PC-9 (cell line): ENCODE measurements at regions not wholly inside any gene's neighbourhood (a gene's known extent, or its start where the extent isn't known, plus 50 kb on each side); places are given as distances from the start of the nearest gene placed in this dataset.

ENCODE experiments used
- BruUV-seq: library from RNA; stranded (reverse); fragments of 400-500 nt; replicated peaks from 2 replicates; lab custom pipeline; 2021; lab: Mats Ljungman, UMichigan
- CTCF ChIA-PET: fragments of 300-600 bp; sonication (Branson Sonifier 250); formaldehyde crosslinking; loops from one replicate; lab custom pipeline; 2022; ENCODE audit warnings: antibody characterized with exemption; lab: Charles Lee
- POLR2A ChIA-PET: fragments of 300-600 bp; sonication (Branson Sonifier 250); formaldehyde crosslinking; loops from one replicate; lab custom pipeline; 2022; ENCODE audit warnings: antibody characterized with exemption; ENCODE audit not compliant: unreplicated experiment; lab: Charles Lee
- DNase-seq, 2 experiments: peaks; one replicate each; pipeline versions ENCODE4 v3.0.0 to v3.0.0-alpha.2; 2015 to 2022; ENCODE audit warnings: mixed read lengths in 1 of 2
- H2AFZ ChIP-seq: fragments of 200-600 bp; sonication (generic); 2 replicates; pipeline ENCODE4 v1.8.1; 2017; ENCODE audit warnings: antibody characterized with exemption
- H3F3A ChIP-seq: fragments of 200-600 bp; sonication (generic); 2 replicates; pipeline ENCODE4 v1.8.1; 2017; ENCODE audit warnings: antibody characterized with exemption, mild to moderate bottlenecking, low read depth; ENCODE audit not compliant: insufficient read depth
- H3K27ac ChIP-seq: fragments of 200-600 bp; sonication (generic); 2 replicates; pipeline ENCODE4 v1.6.1; 2016; ENCODE audit warnings: mixed run types
- H3K27me3 ChIP-seq: fragments of 200-600 bp; sonication (generic); 2 replicates; pipeline ENCODE4 v1.6.1; 2016; ENCODE audit warnings: low read depth, mixed run types; ENCODE audit not compliant: insufficient read depth
- H3K36me3 ChIP-seq: fragments of 200-600 bp; sonication (generic); 2 replicates; pipeline ENCODE4 v1.6.1; 2016; ENCODE audit warnings: low read depth, mixed run types
- H3K4me1 ChIP-seq: fragments of 200-600 bp; sonication (generic); replicated peaks from 2 replicates; pipeline ENCODE4 v1.6.1; 2016; ENCODE audit warnings: mixed run types; ENCODE audit not compliant: insufficient read depth
- H3K4me2 ChIP-seq: fragments of 200-600 bp; sonication (generic); 2 replicates; pipeline ENCODE4 v1.6.1; 2017; ENCODE audit warnings: mixed run types
- H3K4me3 ChIP-seq: fragments of 200-600 bp; sonication (generic); 2 replicates; pipeline ENCODE4 v1.6.1; 2016; ENCODE audit warnings: mixed run types
- H3K79me2 ChIP-seq: fragments of 200-600 bp; sonication (generic); 2 replicates; pipeline ENCODE4 v1.6.1; 2017; ENCODE audit warnings: low read depth, mixed run types
- H3K9me2 ChIP-seq: fragments of 200-600 bp; sonication (generic); 2 replicates; pipeline ENCODE4 v1.8.1; 2017; ENCODE audit warnings: mild to moderate bottlenecking; ENCODE audit not compliant: insufficient read depth
- H3K9me3 ChIP-seq: fragments of 200-600 bp; sonication (generic); 2 replicates; pipeline ENCODE4 v1.8.1; 2016; ENCODE audit warnings: low read depth; ENCODE audit not compliant: insufficient read depth
- H4K20me1 ChIP-seq: fragments of 200-600 bp; sonication (generic); 2 replicates; pipeline ENCODE4 v1.8.1; 2017; ENCODE audit not compliant: insufficient read depth
- CTCF ChIP-seq: fragments of 200-600 bp; sonication (generic); conservative IDR thresholded peaks from 2 replicates; pipeline ENCODE4 v1.6.1; 2017; ENCODE audit warnings: mixed run types, antibody characterized with exemption, mild to moderate bottlenecking, moderate library complexity
- EZH2 ChIP-seq: fragments of 200-600 bp; sonication (generic); IDR thresholded peaks from 2 replicates; pipeline ENCODE4 v1.8.0; 2017; ENCODE audit warnings: antibody characterized with exemption, low read depth
- intact Hi-C: fragments of 100-400 bp; cut with micrococcal nuclease; formaldehyde crosslinking; loops from one replicate; pipeline ENCODE4 v1.10.0; 2022; ENCODE audit not compliant: unreplicated experiment

- intact Hi-C loops, result no loop called here
- POLR2A ChIA-PET, result no interaction called here
- BruUV-seq, result no TSS peak
- Histone ChIP-seq H3K36me3 (no peaks in the 10 kb centered on the region), H3K9me2 (no peaks in the 10 kb centered on the region), H2AFZ (no peak overlapping the region), H3K4me2 (no peak overlapping the region), H3K4me3 (no peak overlapping the region), H3F3A (no peaks in the 10 kb centered on the region), H3K27ac (no peak overlapping the region), H4K20me1 (no peaks in the 10 kb centered on the region), H3K4me1 (no peaks in the 10 kb centered on the region), H3K27me3 (no peaks in the 10 kb centered on the region), H3K79me2 (no peaks in the 10 kb centered on the region), H3K9me3 (no peaks in the 10 kb centered on the region)
- CTCF ChIA-PET, result no interaction called here
- no peak for DNase-seq
- TF ChIP-seq EZH2, result no peak
- TF ChIP-seq CTCF, result no peak
These were observed 540.8 kb upstream of the ROBO1 start for GRCh38 chr3:80308637-80309036.

- DNase-seq, result no peak
- Histone ChIP-seq H3K36me3 (no peaks in the 10 kb centered on the region), H3K79me2 (no peaks in the 10 kb centered on the region), H3K27ac (no peak overlapping the region), H2AFZ (peak overlapping the region; percentile 60; the same call in 1 of the 2 replicates), H3F3A (no peaks in the 10 kb centered on the region), H3K9me3 (no peaks in the 10 kb centered on the region), H3K4me2 (no peak overlapping the region), H4K20me1 (no peaks in the 10 kb centered on the region), H3K27me3 (no peaks in the 10 kb centered on the region), H3K9me2 (no peaks in the 10 kb centered on the region), H3K4me1 (no peaks in the 10 kb centered on the region), H3K4me3 (no peak overlapping the region)
- TF ChIP-seq EZH2 (no peak), CTCF (no peak)
- no TSS peak for BruUV-seq
- intact Hi-C loops, result no loop called here
- CTCF ChIA-PET, result no interaction called here
- POLR2A ChIA-PET, result no interaction called here
These were observed 540.0 kb upstream of the ROBO1 start for GRCh38 chr3:80307844-80308243.

GRCh38 chr3:80297720-80298119 lies 529.9 kb upstream of the ROBO1 start:
- no peak overlapping the region for H2AFZ ChIP-seq
- TF ChIP-seq CTCF, result no peak
- no peak for TF ChIP-seq EZH2
- BruUV-seq, result no TSS peak
- H3K27me3 ChIP-seq, result no peaks in the 10 kb centered on the region
- ChIA-PET CTCF (no interaction called here), POLR2A (no interaction called here)
- H3K9me3 ChIP-seq, result no peaks in the 10 kb centered on the region
- no peaks in the 10 kb centered on the region for H4K20me1 ChIP-seq
- H3K9me2 ChIP-seq, result no peaks in the 10 kb centered on the region; the same call in 1 of the 2 replicates
- no peaks in the 10 kb centered on the region for H3K36me3 ChIP-seq
- H3K27ac ChIP-seq, result no peak overlapping the region
- intact Hi-C loops, result no loop called here
- H3K79me2 ChIP-seq, result no peaks in the 10 kb centered on the region
- H3K4me2 ChIP-seq, result no peak overlapping the region
- no peaks in the 10 kb centered on the region for H3F3A ChIP-seq
- DNase-seq, result no peak
- H3K4me1 ChIP-seq, result no peaks in the 10 kb centered on the region
- H3K4me3 ChIP-seq, result no peak overlapping the region
